HCT116 (cell line): ENCODE measurements at regions not wholly inside any gene's neighbourhood (a gene's known extent, or its start where the extent isn't known, plus 50 kb on each side); places are given as distances from the start of the nearest gene placed in this dataset.

Experiments
- ATAC-seq: fragments of 200-7000 bp; cut with Tn5 transposase; 2 replicates; pipeline ENCODE4 v1.9.1; 2020; ENCODE audit warnings: mild to moderate bottlenecking, moderate library complexity
- BruUV-seq: library from RNA; stranded (reverse); fragments of 400-500 nt; replicated peaks from 2 replicates; lab custom pipeline; 2021; lab: Mats Ljungman, UMichigan
- CTCF ChIA-PET: fragments of 300-600 bp; sonication (Branson Sonifier 250); formaldehyde crosslinking; loops from one replicate; lab custom pipeline; 2021; ENCODE audit warnings: antibody characterized with exemption; lab: Charles Lee
- POLR2A ChIA-PET: fragments of 300-600, 350-600 bp; sonication (Branson Sonifier 250); formaldehyde crosslinking; loops from one replicate; lab custom pipeline; 2021; ENCODE audit warnings: antibody characterized with exemption; lab: Charles Lee
- RAD21 ChIA-PET, 2 experiments: fragments of 300-600 bp; sonication (Branson Sonifier 250); formaldehyde crosslinking; loops; one replicate each; lab custom pipeline; 2023; ENCODE audit warnings: low total read pairs in 2 of 2; ENCODE audit not compliant: uncharacterized antibody in 2 of 2, unreplicated experiment in 2 of 2, low non-redundant PET in 1 of 2; lab: Charles Lee
- DNase-seq: peaks from one replicate; pipeline ENCODE4 v3.0.0-alpha.2; 2010; ENCODE audit warnings: low read depth, low spot score
- H2AFZ ChIP-seq: fragments of 200-600 bp; shearing (Covaris generic), sonication (generic); 2 replicates; pipeline ENCODE4 v1.6.1; 2017; ENCODE audit warnings: low read depth, mixed run types, mixed read lengths, antibody characterized with exemption, low read length; ENCODE audit not compliant: poor library complexity, severe bottlenecking
- H3K27ac ChIP-seq: 2 replicates; pipeline ENCODE4 v1.5.1; 2012; ENCODE audit warnings: low read depth, low read length
- H3K27me3 ChIP-seq: fragments of 200-600 bp; sonication (generic); 2 replicates; pipeline ENCODE4 v1.6.1; 2016; ENCODE audit warnings: mixed run types, low read length, mixed read lengths; ENCODE audit not compliant: insufficient read depth
- H3K36me3 ChIP-seq, 2 experiments: fragments of 200-500 bp in 1 of 2; fragments of 200-600 bp in 1 of 2; sonication (Bioruptor generic) in 1 of 2; sonication (generic) in 1 of 2; 2 replicates each; pipeline versions ENCODE4 v1.5.1 to v1.6.1; 2014 to 2016; ENCODE audit warnings: low read length in 2 of 2, inconsistent platforms in 1 of 2, mixed read lengths in 1 of 2, mixed run types in 1 of 2; ENCODE audit not compliant: insufficient read depth in 2 of 2, control insufficient read depth in 1 of 2
- H3K4me1 ChIP-seq, 2 experiments: fragments of 200-600 bp in 1 of 2; sonication (generic) in 1 of 2; 2 replicates each; pipeline versions ENCODE4 v1.5.1 to v1.6.1; 2012 to 2017; ENCODE audit warnings: low read length in 2 of 2, inconsistent platforms in 1 of 2, mild to moderate bottlenecking in 1 of 2, mixed read lengths in 1 of 2, mixed run types in 1 of 2, moderate library complexity in 1 of 2; ENCODE audit not compliant: insufficient read depth in 2 of 2, control insufficient read depth in 1 of 2
- H3K4me2 ChIP-seq: fragments of 200-600 bp; sonication (generic); 2 replicates; pipeline ENCODE4 v1.6.1; 2017; ENCODE audit warnings: mixed run types, low read length, mixed read lengths
- H3K4me3 ChIP-seq, 2 experiments: fragments of 200-600 bp in 1 of 2; sonication (generic) in 1 of 2; replicated peaks in 1 of 2; 2 replicates each; pipeline ENCODE4 v1.5.1; 2011 to 2016; ENCODE audit warnings: low read length in 2 of 2, control low read depth in 1 of 2, low read depth in 1 of 2, mild to moderate bottlenecking in 1 of 2, mixed read lengths in 1 of 2, mixed run types in 1 of 2
- H3K79me2 ChIP-seq: fragments of 200-600 bp; sonication (generic); 2 replicates; pipeline ENCODE4 v1.6.1; 2017; ENCODE audit warnings: mild to moderate bottlenecking, mixed run types, low read length, moderate library complexity, mixed read lengths; ENCODE audit not compliant: insufficient read depth
- H3K9ac ChIP-seq: fragments of 200-600 bp; sonication (generic); 2 replicates; pipeline ENCODE4 v1.6.1; 2016; ENCODE audit warnings: low read length, mixed read lengths
- H3K9me2 ChIP-seq: fragments of 200-600 bp; sonication (generic), shearing (Covaris generic); 2 replicates; pipeline ENCODE4 v1.6.1; 2017; ENCODE audit warnings: mixed run types, mild to moderate bottlenecking, moderate library complexity; ENCODE audit not compliant: insufficient read depth
- H3K9me3 ChIP-seq, 2 experiments: fragments of 200-500 bp in 1 of 2; fragments of 200-600 bp in 1 of 2; sonication (Bioruptor generic) in 1 of 2; sonication (generic) in 1 of 2; 2 replicates each; pipeline ENCODE4 v1.6.1; 2014 to 2017; ENCODE audit warnings: low read length in 2 of 2, mixed read lengths in 2 of 2, inconsistent platforms in 1 of 2, low read depth in 1 of 2, mild to moderate bottlenecking in 1 of 2, mixed run types in 1 of 2, moderate library complexity in 1 of 2; ENCODE audit not compliant: control insufficient read depth in 1 of 2, insufficient read depth in 1 of 2
- H4K20me1 ChIP-seq: fragments of 200-600 bp; sonication (generic), shearing (Covaris generic); 2 replicates; pipeline ENCODE4 v1.6.1; 2017; ENCODE audit warnings: mixed run types, mild to moderate bottlenecking, moderate library complexity; ENCODE audit not compliant: insufficient read depth
- ATF3 ChIP-seq: IDR thresholded peaks from 2 replicates; pipeline ENCODE4 v1.6.1; 2012
- CEBPB ChIP-seq: IDR thresholded peaks from 2 replicates; pipeline ENCODE4 v1.6.1; 2012; ENCODE audit warnings: low read depth
- CTCF ChIP-seq, 3 experiments: fragments of 200-600 bp in 1 of 3; sonication (generic) in 1 of 3; IDR thresholded peaks in 2 of 3; conservative IDR thresholded peaks in 1 of 3; 2 replicates each; pipeline ENCODE4 v1.5.1; 2012 to 2017; ENCODE audit warnings: low read depth in 2 of 3, low read length in 2 of 3, antibody characterized with exemption in 1 of 3, borderline replicate concordance in 1 of 3, control low read depth in 1 of 3, mild to moderate bottlenecking in 1 of 3, mixed read lengths in 1 of 3, mixed run types in 1 of 3, moderate library complexity in 1 of 3; ENCODE audit not compliant: insufficient read depth in 1 of 3
- EGR1 ChIP-seq: IDR thresholded peaks from 2 replicates; pipeline ENCODE4 v1.6.1; 2012; ENCODE audit warnings: low read depth
- EZH2 ChIP-seq: fragments of 200-600 bp; sonication (generic); IDR thresholded peaks from 2 replicates; pipeline ENCODE4 v1.6.1; 2017; ENCODE audit warnings: antibody characterized with exemption, mixed run types
- EZH2phosphoT487 ChIP-seq: fragments of 200-600 bp; IDR thresholded peaks from 2 replicates; pipeline ENCODE4 v1.6.1; 2018; ENCODE audit warnings: antibody characterized with exemption, borderline replicate concordance
- MAX ChIP-seq: IDR thresholded peaks from 2 replicates; pipeline ENCODE4 v1.6.1; 2012
- POLR2A ChIP-seq: IDR thresholded peaks from 2 replicates; pipeline ENCODE4 v1.7.0; 2011; ENCODE audit warnings: borderline replicate concordance; ENCODE audit not compliant: insufficient read depth, insufficient read length; ENCODE audit errors: extremely low read depth
- POLR2AphosphoS5 ChIP-seq: IDR thresholded peaks from 2 replicates; pipeline ENCODE4 v1.6.1; 2011; ENCODE audit warnings: mild to moderate bottlenecking, low read depth, low read length, moderate library complexity
- RAD21 ChIP-seq: IDR thresholded peaks from 2 replicates; pipeline ENCODE4 v1.6.1; 2012; ENCODE audit warnings: low read depth, mild to moderate bottlenecking
- REST ChIP-seq: IDR thresholded peaks from 2 replicates; pipeline ENCODE4 v1.6.1; 2012; ENCODE audit warnings: low read depth
- SP1 ChIP-seq: IDR thresholded peaks from 2 replicates; pipeline ENCODE4 v1.6.1; 2012; ENCODE audit warnings: low read depth
- YY1 ChIP-seq: IDR thresholded peaks from 2 replicates; pipeline ENCODE4 v1.6.1; 2011; ENCODE audit warnings: low read length, low read depth, moderate library complexity, mild to moderate bottlenecking; ENCODE audit not compliant: insufficient replicate concordance; ENCODE audit errors: extremely low read depth
- ZBTB33 ChIP-seq: IDR thresholded peaks from 2 replicates; pipeline ENCODE4 v1.6.1; 2011; ENCODE audit warnings: mild to moderate bottlenecking, low read length, moderate library complexity; ENCODE audit not compliant: insufficient replicate concordance; ENCODE audit errors: extremely low read depth
- ZFX ChIP-seq: fragments of 450-650 bp; IDR thresholded peaks from 2 replicates; pipeline ENCODE4 v1.6.1; 2017
- ZNF274 ChIP-seq: fragments of 200-500 bp; sonication (Bioruptor generic); IDR thresholded peaks from 2 replicates; pipeline ENCODE4 v1.6.1; 2014; ENCODE audit warnings: mild to moderate bottlenecking, low read depth, low read length, inconsistent platforms
- intact Hi-C: fragments of 100-400 bp; cut with micrococcal nuclease; formaldehyde crosslinking; loops from 2 replicates; pipeline ENCODE4 v1.10.0; 2022

- TF ChIP-seq REST (no peak), CTCF (IDR thresholded peaks at IDR 0.05 in 2 of 3, conservative IDR thresholded peaks at IDR 0.05 in 1 of 3; ENCODE audit: borderline replicate concordance in 1 of 3, insufficient read depth in 1 of 3, low read depth in 2 of 3, low read length in 2 of 3) (no peak), EZH2 (no peak), CEBPB (no peak)
These were observed 55.2 kb upstream of the PDE8B start (continued) for GRCh38 chr5:77155179-77155785.

- no peak overlapping the region for H3K4me3 ChIP-seq
- H3K79me2 ChIP-seq: no peaks in the 10 kb centered on the region
- ChIA-PET CTCF (no interaction called here), POLR2A (no interaction called here), RAD21 (no interaction called here)
- H2AFZ ChIP-seq: no peak overlapping the region
- intact Hi-C loops: no loop called here
- no peak overlapping the region for H3K9ac ChIP-seq
- H3K9me2 ChIP-seq: no peaks in the 10 kb centered on the region
- H3K4me2 ChIP-seq: no peak overlapping the region
- H4K20me1 ChIP-seq: no peaks in the 10 kb centered on the region
- BruUV-seq: no TSS peak
- no peaks in the 10 kb centered on the region for H3K27me3 ChIP-seq
- ATAC-seq (no peak), DNase-seq (no peak)
- no peaks in the 10 kb centered on the region for H3K9me3 ChIP-seq
- H3K4me1 ChIP-seq: no peaks in the 10 kb centered on the region
- no peaks in the 10 kb centered on the region for H3K36me3 ChIP-seq
- no peak overlapping the region for H3K27ac ChIP-seq
- TF ChIP-seq RAD21: no peak
- no peak for TF ChIP-seq POLR2AphosphoS5
- no peak for TF ChIP-seq MAX
- TF ChIP-seq ZNF274: no peak
- no peak for TF ChIP-seq EZH2
- no peak for TF ChIP-seq EGR1
- no peak for TF ChIP-seq ATF3
- no peak for TF ChIP-seq ZBTB33
- TF ChIP-seq YY1: no peak
- no peak for TF ChIP-seq POLR2A
- TF ChIP-seq SP1: no peak
- no peak for TF ChIP-seq ZFX
- no peak for TF ChIP-seq EZH2phosphoT487
These were observed 58.0 kb upstream of the PDE8B start for GRCh38 chr5:77152441-77152840.
